ENCODE measurements at regions not wholly inside any gene's neighbourhood (a gene's known extent, or its start where the extent isn't known, plus 50 kb on each side); places are given as distances from the start of the nearest gene placed in this dataset.

DNA sequence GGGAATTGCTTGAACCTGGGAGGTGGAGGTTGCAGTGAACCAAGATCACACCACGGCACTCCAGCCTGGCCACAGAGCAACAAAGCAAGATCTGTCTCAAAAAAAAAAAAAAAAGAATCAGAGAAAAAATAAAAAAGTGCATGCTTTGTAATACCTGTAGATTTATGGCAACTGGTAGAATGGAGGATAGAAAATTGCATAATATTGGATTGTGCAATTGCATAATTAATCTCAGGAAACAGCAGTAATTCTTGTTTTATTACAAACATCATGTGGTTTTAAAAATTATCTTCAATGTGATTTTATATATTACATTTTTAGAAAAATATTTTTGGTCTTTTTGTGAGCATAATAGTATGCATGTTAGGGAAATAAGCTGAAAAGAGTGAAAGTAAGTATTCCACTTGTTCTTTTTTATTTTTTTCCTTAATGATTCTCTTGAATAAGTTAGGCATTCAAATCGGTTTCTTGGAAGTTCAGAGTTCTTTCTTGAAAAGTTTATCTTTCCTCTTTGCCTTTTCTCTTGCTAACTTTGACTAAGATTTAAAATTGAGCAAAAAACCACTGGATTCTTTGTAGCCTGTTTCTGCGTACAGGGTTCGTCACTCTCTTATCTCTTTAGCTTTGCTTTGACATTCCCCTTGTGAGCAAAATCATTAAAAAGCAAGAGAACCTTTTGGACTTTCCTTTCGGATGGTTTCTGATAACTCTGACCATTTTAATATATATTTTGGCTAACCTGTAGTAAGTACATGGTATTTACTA, 127.5 kb upstream of the ADAMTS5 start:
- DNase-seq (no peak), ATAC-seq (replicated peaks) (no peak)
- H3K27ac Mint-ChIP-seq, result no peak overlapping the region
- H3K4me1 Mint-ChIP-seq, result no peaks in the 10 kb centered on the region
- peaks cover 0 to 2% of the 10 kb centered on the region in 2 donors for H3K9me3 Mint-ChIP-seq
- H3K4me3 Mint-ChIP-seq, result no peak overlapping the region
- no peaks in the 10 kb centered on the region for H3K36me3 Mint-ChIP-seq
- H3K27me3 Mint-ChIP-seq, result no peaks in the 10 kb centered on the region

DNA sequence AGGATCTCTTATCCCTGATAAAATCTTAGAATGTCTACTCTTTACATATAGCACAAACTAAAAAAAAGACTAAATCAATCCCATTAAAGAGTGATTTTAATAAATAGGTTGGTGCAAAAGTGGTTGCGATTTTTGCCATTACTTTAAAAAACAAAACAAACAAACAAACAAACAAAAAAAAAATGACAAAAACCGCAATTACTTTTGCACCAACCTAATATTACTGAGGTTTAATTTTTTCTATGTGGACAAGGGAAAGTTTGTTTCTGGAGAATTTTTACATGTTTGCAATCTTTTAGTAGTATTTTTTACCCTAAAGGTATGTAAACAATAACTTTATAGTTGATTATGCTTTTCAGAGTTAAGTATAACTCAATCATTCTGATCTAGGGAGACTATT, 119.7 kb upstream of the ADAMTS5 start:
- Mint-ChIP-seq H3K4me1 (no peaks in the 10 kb centered on the region), H3K27ac (no peak overlapping the region), H3K4me3 (no peak overlapping the region), H3K36me3 (no peaks in the 10 kb centered on the region), H3K9me3 (peaks cover 0 to 6% of the 10 kb centered on the region in 2 donors), H3K27me3 (no peaks in the 10 kb centered on the region)
- no peak for DNase-seq
- ATAC-seq (replicated peaks), result no peak

DNA sequence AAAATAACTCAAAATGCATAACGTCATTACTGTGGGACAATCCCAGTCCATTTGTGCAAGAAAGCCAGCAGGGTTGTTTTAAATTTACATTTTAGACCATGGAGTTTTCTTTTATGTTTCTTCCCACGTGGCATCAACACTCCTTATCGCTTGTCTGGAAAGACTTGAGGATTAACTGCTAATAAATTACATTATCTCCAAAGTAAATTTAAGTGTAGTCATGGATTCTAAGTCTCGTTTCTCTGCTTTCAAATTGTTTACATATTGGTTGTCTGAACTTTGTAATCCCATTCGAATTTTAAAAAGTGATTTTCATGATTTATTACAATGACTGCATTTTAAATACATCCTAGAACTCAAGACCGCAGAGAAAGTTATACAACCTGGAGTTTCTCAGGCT, 119.3 kb upstream of the ADAMTS5 start:
- H3K27me3 Mint-ChIP-seq, result no peaks in the 10 kb centered on the region
- no peaks in the 10 kb centered on the region for H3K4me1 Mint-ChIP-seq
- H3K27ac Mint-ChIP-seq, result no peak overlapping the region
- peaks cover 0 to 6% of the 10 kb centered on the region in 2 donors for H3K9me3 Mint-ChIP-seq
- no peak for DNase-seq
- ATAC-seq (replicated peaks), result no peak
- no peak overlapping the region for H3K4me3 Mint-ChIP-seq
- no peaks in the 10 kb centered on the region for H3K36me3 Mint-ChIP-seq

DNA sequence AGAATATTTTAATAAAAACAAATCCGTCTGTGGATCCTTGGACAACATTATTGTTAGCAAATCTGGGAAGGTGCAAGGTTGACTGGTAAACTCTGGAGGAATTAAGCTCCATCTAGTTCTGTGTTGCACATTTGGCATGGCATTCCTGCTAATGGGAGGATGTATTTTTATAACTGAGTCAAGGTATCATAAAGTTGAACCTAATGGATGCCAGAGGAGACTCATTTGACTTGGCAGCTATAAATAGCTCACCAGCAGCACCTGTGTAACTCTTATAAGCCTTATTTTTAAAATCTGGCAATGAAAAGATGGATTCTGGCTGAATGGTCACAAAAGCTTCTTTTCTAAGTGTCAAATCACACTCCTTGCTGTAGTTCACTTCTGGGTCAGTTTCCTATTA, 118.5 kb upstream of the ADAMTS5 start:
- H3K4me1 Mint-ChIP-seq, result no peaks in the 10 kb centered on the region
- no peak overlapping the region for H3K27ac Mint-ChIP-seq
- H3K9me3 Mint-ChIP-seq, result peaks cover 0 to 6% of the 10 kb centered on the region in 2 donors
- H3K27me3 Mint-ChIP-seq, result no peaks in the 10 kb centered on the region
- DNase-seq (no peak), ATAC-seq (replicated peaks) (no peak)
- H3K36me3 Mint-ChIP-seq, result no peaks in the 10 kb centered on the region
- no peak overlapping the region for H3K4me3 Mint-ChIP-seq

GRCh38 chr21:27083144-27083543, 116.3 kb upstream of the ADAMTS5 start:
- DNase-seq (no peak), ATAC-seq (replicated peaks) (no peak)
- Mint-ChIP-seq H3K27me3 (no peaks in the 10 kb centered on the region), H3K4me3 (no peak overlapping the region), H3K9me3 (peaks cover 3 to 6% of the 10 kb centered on the region in 2 donors), H3K27ac (no peak overlapping the region), H3K4me1 (no peaks in the 10 kb centered on the region), H3K36me3 (no peaks in the 10 kb centered on the region)

DNA sequence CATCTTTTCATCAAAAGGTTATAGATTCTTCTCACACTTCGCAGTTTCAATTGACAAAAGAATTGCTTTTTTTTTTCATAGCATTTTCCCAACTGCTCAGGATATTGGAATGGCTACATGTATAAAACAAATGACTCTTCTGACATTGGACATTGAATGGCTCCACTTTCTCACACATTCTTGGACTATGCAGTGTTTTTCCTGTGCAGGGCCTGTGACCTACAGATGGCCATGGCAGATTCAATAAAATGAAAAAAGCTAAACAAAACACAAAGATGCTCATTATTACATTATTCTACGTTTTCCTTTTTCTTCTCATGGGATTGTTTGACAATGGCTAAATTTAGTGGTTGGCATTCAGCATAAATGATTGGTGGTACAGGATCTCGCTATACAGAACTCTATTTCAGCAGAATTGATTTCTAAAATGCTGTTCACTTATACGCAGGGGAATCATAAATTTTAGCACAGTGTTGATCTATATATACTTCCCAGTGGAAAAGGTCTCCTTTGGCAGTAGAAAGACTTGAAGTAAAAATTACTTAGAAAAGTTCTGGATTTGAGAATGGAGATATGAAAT, 115.6 kb upstream of the ADAMTS5 start:
- DNase-seq (no peak), ATAC-seq (replicated peaks) (no peak)
- no peaks in the 10 kb centered on the region for H3K36me3 Mint-ChIP-seq
- no peak overlapping the region for H3K4me3 Mint-ChIP-seq
- no peaks in the 10 kb centered on the region for H3K27me3 Mint-ChIP-seq
- H3K9me3 Mint-ChIP-seq, result peaks cover 3 to 6% of the 10 kb centered on the region in 2 donors
- no peak overlapping the region for H3K27ac Mint-ChIP-seq
- H3K4me1 Mint-ChIP-seq, result no peaks in the 10 kb centered on the region

DNA sequence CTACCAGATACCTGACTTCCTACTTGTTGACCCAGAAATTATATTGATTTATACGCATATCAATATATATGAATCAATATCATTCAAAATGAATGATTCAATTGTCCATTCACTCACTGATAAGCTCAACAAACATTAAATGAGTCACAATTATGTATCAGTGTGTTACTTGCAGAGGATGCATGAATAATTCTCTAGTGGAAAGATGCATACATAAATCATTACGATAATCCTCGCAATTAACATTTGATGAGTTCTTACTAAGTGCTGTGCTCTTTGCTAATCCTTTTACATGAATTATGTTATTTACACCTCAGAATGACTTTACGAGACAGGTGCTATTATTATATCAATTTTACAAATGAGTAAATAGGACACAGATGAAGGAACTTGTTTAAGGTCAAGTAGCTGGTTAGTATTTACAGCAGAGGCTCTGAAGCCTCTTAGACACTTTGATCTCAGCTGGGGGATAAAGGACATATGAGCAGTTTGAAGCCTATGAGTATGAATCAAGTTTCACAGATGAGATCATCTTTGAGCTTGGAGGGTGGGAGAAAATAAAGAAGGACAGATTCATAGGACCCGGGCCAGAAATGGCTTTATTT, 112.8 kb upstream of the ADAMTS5 start:
- no peak overlapping the region for H3K27ac Mint-ChIP-seq
- no peak for DNase-seq
- no peaks in the 10 kb centered on the region for H3K36me3 Mint-ChIP-seq
- H3K9me3 Mint-ChIP-seq, result peaks cover 3 to 6% of the 10 kb centered on the region in 2 donors
- H3K4me1 Mint-ChIP-seq, result no peaks in the 10 kb centered on the region
- H3K4me3 Mint-ChIP-seq, result no peak overlapping the region
- ATAC-seq (replicated peaks), result no peak
- H3K27me3 Mint-ChIP-seq, result no peaks in the 10 kb centered on the region

- no peak for ATAC-seq (replicated peaks)
- Mint-ChIP-seq H3K27me3 (no peaks in the 10 kb centered on the region), H3K4me1 (no peaks in the 10 kb centered on the region), H3K9me3 (peaks cover 3 to 4% of the 10 kb centered on the region in 2 donors), H3K27ac (no peak overlapping the region), H3K4me3 (no peak overlapping the region), H3K36me3 (no peaks in the 10 kb centered on the region)
- no peak for DNase-seq
These were observed 112.0 kb upstream of the ADAMTS5 start for GRCh38 chr21:27078915-27079314.

- ATAC-seq (replicated peaks) (no peak), DNase-seq (no peak)
- Mint-ChIP-seq H3K36me3 (no peaks in the 10 kb centered on the region), H3K9me3 (peaks cover 0 to 4% of the 10 kb centered on the region in 2 donors), H3K4me1 (no peaks in the 10 kb centered on the region), H3K4me3 (no peak overlapping the region), H3K27me3 (no peaks in the 10 kb centered on the region), H3K27ac (no peak overlapping the region)
These were observed 110.6 kb upstream of the ADAMTS5 start for GRCh38 chr21:27077501-27077900.

DNA sequence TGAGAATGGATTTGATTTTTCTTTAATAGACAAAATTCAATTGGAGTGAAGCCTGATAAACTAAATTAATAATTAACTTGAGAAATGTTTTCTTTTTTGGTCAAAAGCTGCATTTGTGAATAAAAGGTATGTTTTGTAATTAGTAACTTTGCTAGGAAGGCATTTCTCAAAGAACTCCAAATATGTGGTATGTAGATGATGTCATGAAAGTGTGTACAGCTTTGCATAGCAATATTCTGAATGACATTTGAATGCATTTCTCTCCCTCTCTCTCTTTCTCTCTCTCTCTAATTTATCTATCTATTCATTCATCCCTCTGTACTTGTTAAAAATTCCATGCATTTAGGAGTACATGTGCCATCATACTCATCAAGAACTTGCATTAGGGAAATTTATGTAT, 109.1 kb upstream of the ADAMTS5 start:
- ATAC-seq (replicated peaks) (no peak), DNase-seq (no peak)
- no peaks in the 10 kb centered on the region for H3K36me3 Mint-ChIP-seq
- H3K27me3 Mint-ChIP-seq, result no peaks in the 10 kb centered on the region
- no peak overlapping the region for H3K27ac Mint-ChIP-seq
- no peaks in the 10 kb centered on the region for H3K4me1 Mint-ChIP-seq
- no peak overlapping the region for H3K4me3 Mint-ChIP-seq
- H3K9me3 Mint-ChIP-seq, result peaks cover 0 to 4% of the 10 kb centered on the region in 2 donors

- H3K27me3 Mint-ChIP-seq, result no peaks in the 10 kb centered on the region
These were observed 104.2 kb upstream of the ADAMTS5 start for GRCh38 chr21:27070861-27071670.

DNA sequence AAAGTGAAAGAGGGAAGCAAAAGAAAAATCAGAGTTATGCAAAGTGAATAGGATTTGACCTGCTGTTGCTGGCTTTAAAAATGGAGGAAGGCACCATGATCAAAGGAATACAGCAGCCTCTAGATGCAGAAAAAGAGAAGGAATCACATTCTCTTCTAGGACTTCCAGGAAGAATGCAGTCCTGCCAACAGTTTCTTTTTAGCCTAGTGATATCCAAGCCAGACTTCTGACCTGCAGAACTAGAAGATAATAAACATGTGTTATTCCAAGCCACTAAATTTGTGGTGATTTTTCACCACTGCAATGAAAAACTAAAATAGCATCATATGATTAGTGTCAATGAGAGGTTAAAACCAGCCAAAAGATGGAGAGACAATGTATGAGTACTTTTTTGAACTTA, 101.9 kb upstream of the ADAMTS5 start:
- Mint-ChIP-seq H3K27ac (no peak overlapping the region), H3K27me3 (no peaks in the 10 kb centered on the region), H3K4me1 (no peaks in the 10 kb centered on the region), H3K4me3 (no peak overlapping the region), H3K36me3 (no peaks in the 10 kb centered on the region), H3K9me3 (peaks cover 7 to 8% of the 10 kb centered on the region in 2 donors)
- ATAC-seq (replicated peaks), result no peak
- DNase-seq, result no peak

More at GRCh38 chr21:27070861-27071670, 104.2 kb upstream of the ADAMTS5 start:
- no peaks in the 10 kb centered on the region for H3K36me3 Mint-ChIP-seq
- H3K4me3 Mint-ChIP-seq, result no peak overlapping the region
- peaks cover 0 to 2% of the 10 kb centered on the region in 2 donors for H3K9me3 Mint-ChIP-seq
- H3K27ac Mint-ChIP-seq, result no peak overlapping the region
- DNase-seq, result no peak
- ATAC-seq (replicated peaks), result no peak
- no peaks in the 10 kb centered on the region for H3K4me1 Mint-ChIP-seq

- no peak for ATAC-seq (replicated peaks)
- Mint-ChIP-seq H3K4me1 (no peaks in the 10 kb centered on the region), H3K4me3 (no peak overlapping the region), H3K27ac (no peak overlapping the region), H3K9me3 (peaks cover 11 to 19% of the 10 kb centered on the region in 2 donors), H3K36me3 (no peaks in the 10 kb centered on the region), H3K27me3 (no peaks in the 10 kb centered on the region)
- DNase-seq, result no peak
These were observed 100.3 kb upstream of the ADAMTS5 start for GRCh38 chr21:27067226-27067625.

DNA sequence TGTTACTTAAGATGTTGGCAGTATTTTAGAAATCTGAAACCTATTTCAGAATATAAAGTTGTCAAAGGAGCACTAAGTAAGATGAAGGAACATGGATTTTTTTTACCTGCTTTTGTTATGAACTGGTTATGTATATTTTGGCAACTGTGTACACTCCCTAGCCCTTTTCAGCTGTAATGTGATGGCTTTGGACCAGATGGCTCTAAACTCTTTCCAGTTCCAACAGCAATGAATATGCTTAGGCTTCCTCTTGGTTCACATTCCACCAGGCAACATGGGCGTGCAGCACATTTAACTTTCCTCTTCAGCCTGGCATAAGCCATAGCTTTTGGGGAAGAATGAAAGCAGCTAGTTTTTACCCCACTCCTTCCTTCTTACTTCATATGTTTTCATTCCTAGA, 95.6 kb upstream of the ADAMTS5 start:
- Mint-ChIP-seq H3K4me1 (no peaks in the 10 kb centered on the region), H3K27ac (no peak overlapping the region), H3K36me3 (no peaks in the 10 kb centered on the region), H3K9me3 (peaks cover 13 to 22% of the 10 kb centered on the region in 2 donors), H3K4me3 (no peak overlapping the region), H3K27me3 (no peaks in the 10 kb centered on the region)
- no peak for DNase-seq
- ATAC-seq (replicated peaks), result no peak

Data from stimulated activated naive B cell treated with anti-CD40 and anti-IgM and Interleukin-4, amounts not matched to agents 10 μg/mL and 1 μg/mL and 100 μg/mL, for 72 hours (primary cell).